GM21529 (cell line): ENCODE measurements at regions not wholly inside any gene's neighbourhood (a gene's known extent, or its start where the extent isn't known, plus 50 kb on each side); places are given as distances from the start of the nearest gene placed in this dataset.

Experiments used
- ATAC-seq: cut with Tn5 transposase; IDR thresholded peaks from one replicate; pipeline ENCODE4 v1.9.1; 2021; ENCODE audit not compliant: unreplicated experiment

GRCh38 chr6:157769776-157770426 is 53.1 kb upstream of the SNX9 start:
- no peak for ATAC-seq

- ATAC-seq: no peak
These were observed 52.1 kb upstream of the SNX9 start for GRCh38 chr6:157770946-157771345.

GRCh38 chr6:157772820-157773219 is 50.2 kb upstream of the SNX9 start:
- ATAC-seq: no peak
